ENCODE measurements at regions not wholly inside any gene's neighbourhood (a gene's known extent, or its start where the extent isn't known, plus 50 kb on each side); places are given as distances from the start of the nearest gene placed in this dataset.
"Not testable (repeated sequence)": the region's sequence is repeated elsewhere in the genome, so short reads cannot be mapped to it uniquely, and the experiment has no call there.

DNA sequence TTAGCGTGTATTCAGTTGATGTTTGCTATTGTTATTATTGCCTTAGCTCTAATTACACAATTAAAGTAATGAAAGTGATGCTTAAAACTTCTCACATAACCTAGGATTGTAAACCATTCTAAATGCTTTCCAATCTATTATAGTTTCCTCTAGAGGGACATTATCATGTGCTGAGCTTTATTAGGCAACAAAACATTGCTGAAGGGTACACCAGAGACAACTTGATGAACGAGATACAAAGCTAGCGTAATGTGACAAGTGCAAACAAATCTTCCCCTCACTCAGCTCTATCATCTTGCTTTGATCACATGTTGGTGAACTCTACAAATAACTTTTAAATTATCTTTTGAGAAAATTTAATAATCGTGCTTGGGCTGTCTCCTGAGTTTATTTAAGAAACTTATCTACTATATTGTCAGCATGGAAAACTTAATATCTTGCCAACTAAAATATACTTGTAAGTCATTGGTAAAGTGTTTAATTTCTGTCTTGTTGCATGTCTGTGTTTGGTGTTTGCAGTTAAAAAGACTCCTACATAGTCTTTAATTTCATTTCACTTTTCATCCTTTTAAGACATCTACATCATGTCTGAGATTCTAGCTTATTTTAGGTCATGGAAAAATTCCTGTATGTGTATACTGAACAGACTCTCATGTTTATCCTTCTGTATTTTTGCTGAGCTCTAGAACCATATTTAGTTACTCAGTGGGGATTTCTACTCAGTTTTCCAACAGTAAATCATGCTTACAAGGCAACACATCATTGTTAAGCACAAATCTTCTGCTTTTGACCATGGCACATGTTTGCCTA is 104.2 kb upstream of the ADAMTS5 start:
- peak; percentile 86 for FAIRE-seq

DNA sequence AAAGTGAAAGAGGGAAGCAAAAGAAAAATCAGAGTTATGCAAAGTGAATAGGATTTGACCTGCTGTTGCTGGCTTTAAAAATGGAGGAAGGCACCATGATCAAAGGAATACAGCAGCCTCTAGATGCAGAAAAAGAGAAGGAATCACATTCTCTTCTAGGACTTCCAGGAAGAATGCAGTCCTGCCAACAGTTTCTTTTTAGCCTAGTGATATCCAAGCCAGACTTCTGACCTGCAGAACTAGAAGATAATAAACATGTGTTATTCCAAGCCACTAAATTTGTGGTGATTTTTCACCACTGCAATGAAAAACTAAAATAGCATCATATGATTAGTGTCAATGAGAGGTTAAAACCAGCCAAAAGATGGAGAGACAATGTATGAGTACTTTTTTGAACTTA is 101.9 kb upstream of the ADAMTS5 start:
- FAIRE-seq, result no peak

GRCh38 chr21:27067226-27067625 is 100.3 kb upstream of the ADAMTS5 start:
- FAIRE-seq, result no peak

DNA sequence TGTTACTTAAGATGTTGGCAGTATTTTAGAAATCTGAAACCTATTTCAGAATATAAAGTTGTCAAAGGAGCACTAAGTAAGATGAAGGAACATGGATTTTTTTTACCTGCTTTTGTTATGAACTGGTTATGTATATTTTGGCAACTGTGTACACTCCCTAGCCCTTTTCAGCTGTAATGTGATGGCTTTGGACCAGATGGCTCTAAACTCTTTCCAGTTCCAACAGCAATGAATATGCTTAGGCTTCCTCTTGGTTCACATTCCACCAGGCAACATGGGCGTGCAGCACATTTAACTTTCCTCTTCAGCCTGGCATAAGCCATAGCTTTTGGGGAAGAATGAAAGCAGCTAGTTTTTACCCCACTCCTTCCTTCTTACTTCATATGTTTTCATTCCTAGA is 95.6 kb upstream of the ADAMTS5 start:
- FAIRE-seq, result no peak

DNA sequence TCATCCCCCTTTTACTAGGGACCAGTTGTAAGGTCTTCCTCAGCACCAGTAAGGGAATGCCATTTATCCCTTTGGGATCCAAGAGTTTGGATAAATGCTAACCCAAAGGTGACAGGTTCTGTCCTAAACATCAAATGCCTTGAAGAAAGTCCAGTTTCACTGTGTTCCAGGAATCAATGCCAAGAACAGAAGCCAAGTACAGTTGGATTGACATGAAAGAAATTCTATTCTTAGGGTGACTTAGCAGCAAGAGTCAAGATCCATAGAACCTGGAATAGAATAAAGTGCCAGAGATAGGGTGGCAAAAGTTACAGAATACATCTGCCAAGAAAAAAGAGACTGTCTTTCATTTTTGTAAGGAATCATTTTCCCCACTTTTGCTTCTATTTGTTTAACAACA is 94.9 kb upstream of the ADAMTS5 start:
- FAIRE-seq, result no peak

DNA sequence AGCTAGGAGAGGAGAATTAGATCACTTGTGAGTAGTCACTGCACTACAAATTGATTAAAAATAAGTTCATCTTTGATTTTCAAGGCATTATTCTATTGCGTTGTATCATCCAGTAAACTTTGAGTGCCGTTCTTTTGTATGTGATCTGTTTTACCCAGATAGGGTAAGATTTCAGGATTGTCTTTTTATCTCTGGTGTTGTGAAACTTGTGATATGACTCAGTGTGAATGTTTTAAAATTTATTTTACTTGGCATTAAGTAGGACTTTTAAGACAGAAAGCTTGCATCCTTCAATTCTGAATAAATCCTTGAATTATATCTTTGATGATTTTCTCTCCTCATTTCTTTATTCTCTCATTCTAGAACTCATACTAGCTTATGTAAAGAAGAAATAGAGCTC is 93.3 kb upstream of the ADAMTS5 start:
- no peak for FAIRE-seq

DNA sequence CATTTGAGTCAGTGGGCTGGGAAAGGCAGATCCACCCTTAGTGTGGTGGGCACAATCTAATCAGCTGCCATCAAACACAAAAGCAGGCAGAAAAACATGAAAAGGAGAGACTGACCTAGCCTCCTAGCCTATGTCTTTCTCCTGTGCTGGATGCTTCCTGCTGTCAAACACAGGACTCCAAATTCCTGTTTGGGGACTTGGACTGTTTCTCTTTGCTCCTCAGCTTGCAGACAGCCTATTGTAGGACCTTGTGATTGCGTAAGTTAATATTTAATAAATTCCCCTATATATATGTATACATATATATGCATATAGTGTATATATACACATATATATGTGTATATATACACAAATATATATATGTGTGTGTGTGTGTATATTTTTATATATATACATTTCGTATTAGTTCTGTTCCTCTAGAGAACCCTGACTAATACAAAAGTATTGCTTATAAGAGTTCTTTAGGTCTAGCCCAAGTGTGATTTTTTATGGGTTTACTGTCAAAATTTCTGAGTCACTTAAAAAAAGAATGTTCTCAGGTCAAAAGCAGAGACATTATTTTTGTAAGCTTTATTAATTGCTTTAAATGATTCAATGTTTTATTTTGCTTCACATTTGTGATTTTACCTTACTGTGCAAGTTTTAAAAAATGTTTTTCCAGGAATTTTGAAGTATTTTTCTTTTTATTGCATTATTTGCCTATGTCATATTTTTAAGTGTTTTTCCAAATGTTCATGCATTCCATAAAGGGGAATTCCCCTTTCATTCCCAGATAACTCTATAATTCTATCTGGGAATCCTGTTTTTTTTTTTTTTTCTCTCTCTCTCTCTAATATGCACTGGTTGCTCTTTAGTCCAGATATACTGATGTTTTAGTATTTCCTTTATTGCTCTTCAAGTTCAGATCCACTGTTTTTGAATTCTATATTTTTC is 92.1 kb upstream of the ADAMTS5 start:
- peak; percentile 86 for FAIRE-seq

DNA sequence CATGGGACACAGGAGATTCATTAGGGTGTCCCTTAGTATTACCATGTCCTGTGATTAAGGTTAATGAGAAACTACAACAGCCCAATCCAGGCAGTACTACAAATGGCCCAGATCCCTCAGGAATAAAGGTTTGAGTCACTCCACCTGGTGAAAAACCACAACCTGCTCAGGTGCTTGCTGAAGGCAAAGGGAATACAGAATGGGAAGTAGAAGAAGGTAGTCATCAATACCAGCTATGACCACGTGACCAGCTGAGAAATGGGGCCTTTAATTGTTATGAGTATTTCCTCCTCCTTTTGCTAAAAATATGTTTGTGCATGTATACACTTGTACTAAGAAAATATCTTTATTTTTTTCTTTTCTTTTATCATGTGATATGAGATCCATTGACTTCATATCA is 91.1 kb upstream of the ADAMTS5 start:
- no peak for FAIRE-seq

- no peak for FAIRE-seq
These were observed 80.9 kb upstream of the ADAMTS5 start for GRCh38 chr21:27047658-27048314.

DNA sequence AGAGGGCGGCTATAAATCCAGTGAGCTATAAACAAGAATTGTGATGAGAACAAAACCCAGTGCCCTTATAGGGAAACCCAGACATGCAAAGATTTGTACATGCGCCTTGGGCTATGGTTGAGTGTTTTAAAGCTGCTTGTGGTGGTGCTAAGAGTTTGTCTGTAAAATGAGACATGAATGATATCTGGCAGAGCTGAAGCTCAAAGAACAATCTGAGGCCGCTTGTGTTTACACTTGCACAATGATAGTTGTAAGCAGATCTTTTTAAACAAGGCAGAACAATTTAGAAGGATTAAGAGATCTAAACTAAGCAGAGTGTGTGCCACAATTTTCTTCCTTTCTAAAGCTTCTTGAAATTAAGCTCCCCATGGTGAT is 80.4 kb upstream of the ADAMTS5 start:
- no peak for FAIRE-seq

- FAIRE-seq, result peak; percentile 99
These were observed 78.5 kb upstream of the ADAMTS5 start for GRCh38 chr21:27045281-27045985.

GRCh38 chr21:27043377-27043776 is 76.5 kb upstream of the ADAMTS5 start:
- no peak for FAIRE-seq

DNA sequence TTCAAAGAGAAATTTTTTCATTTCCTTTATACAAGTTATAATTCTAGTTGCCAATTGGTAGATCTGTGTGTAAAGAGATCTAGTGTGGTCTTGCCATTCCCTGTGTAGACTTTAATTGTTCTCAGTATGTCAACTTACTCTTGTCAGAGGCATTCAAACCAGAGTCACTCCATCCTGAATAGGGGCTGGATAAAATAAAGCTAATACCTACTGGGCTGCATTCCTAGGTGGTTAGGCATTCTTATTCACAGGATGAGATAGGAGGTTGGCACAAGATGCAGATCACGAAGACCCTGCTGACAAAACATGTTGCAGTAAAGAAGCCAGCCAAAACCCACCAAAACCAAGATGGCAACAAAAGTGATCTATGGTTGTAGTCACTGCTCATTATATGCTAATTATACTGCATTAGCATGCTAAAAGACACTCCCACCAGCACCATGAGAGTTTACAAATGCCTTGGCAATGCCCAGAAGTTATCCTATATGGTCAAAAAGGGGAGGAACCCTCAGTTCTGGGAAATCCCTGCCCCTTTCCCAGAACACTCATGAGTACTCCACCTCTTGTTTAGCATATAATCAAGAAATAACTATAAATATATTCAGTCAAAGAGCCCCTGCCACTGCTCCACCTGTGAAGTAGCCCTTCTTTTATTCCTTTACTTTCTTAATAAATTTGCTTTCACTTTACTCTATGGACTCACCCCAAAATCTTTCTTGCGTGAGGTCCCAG is 74.0 kb upstream of the ADAMTS5 start:
- FAIRE-seq, result no peak

DNA sequence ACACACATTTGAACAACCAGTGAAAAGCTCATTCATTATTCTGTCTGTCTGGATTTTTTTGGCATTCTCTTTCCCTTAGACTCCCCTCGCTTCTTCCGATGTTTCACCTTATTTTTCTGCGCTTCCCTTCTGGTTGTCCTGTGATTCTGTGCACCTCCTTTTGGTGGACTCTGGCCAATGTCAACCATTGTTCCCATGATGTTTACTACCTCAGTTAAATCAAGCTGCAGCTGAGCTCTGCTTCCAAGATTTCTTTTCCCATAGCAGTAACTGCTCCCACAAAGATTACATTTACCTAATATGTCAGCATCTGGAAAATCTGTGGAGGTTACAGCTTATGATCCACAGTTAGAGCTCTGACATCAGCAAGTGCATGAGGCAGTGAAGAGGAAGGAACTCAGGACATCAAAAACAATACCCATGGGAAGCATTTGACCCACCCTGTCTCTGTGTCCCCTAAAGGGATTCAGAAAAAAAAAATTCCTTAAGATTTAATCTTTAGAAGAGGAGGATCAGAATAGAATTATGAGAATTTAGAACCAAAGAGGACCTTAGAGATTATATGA is 69.9 kb upstream of the ADAMTS5 start:
- peak; percentile 37 for FAIRE-seq

DNA sequence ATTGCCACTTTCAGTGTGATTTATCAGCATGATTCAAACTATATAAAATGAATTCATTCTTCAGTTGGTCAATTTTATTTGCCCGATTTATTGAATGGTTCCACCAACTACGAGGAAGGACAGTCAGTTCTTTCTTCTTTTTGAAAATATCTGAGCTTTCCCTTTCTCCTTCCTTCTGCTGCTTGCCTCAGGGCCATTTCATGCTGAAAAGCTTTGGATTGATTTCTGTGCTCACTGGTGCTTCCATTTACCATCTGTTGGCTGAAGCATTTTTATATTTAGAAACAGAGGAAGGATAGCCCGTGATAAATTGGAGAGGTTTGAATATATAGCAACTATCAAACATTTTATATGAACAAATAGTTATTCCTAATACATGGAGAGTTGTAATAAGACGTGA is 68.9 kb upstream of the ADAMTS5 start:
- no peak for FAIRE-seq

DNA sequence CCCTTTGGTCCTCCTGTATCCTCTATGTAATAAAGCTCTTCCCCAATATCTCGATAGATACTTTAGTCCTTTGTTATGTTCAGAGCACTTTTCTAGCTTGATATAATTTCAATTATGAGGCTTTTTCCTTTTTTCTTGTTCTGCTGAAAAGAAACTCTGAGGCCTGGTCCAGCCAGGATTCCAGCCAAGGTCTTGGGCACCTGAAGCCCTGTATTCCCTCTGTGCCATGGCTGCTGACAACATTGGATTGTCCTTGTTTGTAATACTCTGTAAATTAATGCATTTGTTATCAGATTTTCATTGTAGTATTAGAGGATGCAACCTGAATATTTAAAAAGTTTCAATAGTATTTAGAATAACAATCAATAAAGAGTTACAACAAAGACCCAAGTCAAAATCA is 67.9 kb upstream of the ADAMTS5 start:
- FAIRE-seq, result no peak

- FAIRE-seq, result no peak
These were observed 66.6 kb upstream of the ADAMTS5 start for GRCh38 chr21:27033471-27033870.

GRCh38 chr21:27026501-27026900 is 59.6 kb upstream of the ADAMTS5 start:
- no peak for FAIRE-seq

- FAIRE-seq, result not testable (repeated sequence)
These were observed 58.8 kb upstream of the ADAMTS5 start for GRCh38 chr21:27025708-27026107.

DNA sequence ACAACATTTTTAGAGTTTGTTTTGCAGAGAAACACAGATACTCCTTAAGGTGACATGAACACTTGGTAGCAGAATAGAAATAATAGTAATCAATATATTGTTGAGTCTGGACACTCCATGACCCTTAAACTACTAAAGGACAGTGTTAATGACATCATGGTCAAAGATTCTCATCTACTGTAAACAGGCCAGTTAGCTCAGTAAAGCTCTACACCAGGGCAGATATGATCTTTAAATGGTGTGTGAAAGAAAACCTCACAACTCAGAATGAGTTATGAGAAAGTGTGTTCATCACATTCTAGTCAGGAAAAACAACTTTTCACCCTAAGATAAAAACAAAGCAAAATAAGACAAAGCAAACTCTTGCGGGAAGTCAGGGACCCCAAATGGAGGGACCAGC is 58.1 kb upstream of the ADAMTS5 start:
- no peak for FAIRE-seq

DNA sequence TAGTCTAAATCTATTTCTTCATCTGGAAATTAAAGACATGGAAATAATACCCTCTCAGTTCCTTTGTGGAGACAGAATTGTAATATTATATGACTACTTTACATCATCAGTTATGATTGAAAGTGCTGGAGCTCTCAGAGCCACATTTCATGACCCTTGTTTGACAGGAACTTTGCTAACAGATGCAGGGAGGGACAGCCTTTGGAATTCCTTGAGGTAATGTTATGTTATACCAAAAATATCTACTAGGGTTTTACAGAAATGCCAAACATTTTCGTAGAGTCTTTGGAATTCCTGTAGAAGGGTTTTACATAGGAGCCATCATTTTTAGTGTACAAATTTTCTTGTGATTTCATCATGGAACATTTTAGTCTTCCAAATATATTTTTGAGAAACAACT is 57.4 kb upstream of the ADAMTS5 start:
- peak; percentile 50 for FAIRE-seq

DNA sequence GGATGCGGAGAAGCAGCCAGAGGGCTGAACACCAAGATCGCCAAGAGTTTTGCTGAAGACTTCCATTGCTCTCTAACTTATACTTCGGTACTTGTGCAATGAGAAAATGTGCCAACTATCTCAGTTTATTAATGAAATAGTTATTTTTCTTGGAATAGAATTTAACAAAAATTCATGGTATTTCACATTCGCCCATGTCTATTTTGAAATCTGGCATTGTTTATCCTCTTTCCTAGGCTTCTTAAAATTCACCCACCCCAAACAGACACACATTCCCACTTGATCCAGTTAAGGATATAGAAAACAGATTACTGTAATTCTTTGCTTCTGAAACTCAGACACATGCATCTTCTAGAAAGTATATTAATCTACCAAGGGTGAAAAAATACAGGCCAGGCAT is 56.3 kb upstream of the ADAMTS5 start:
- FAIRE-seq, result no peak

All from endometrium (tissue), 2 donors.